Keratinocyte (primary cell): ENCODE measurements at regions not wholly inside any gene's neighbourhood (a gene's known extent, or its start where the extent isn't known, plus 50 kb on each side); places are given as distances from the start of the nearest gene placed in this dataset.

ENCODE experiments used
- DNase-seq: peaks from one replicate; pipeline ENCODE4 v3.0.0-alpha.2; 2011; ENCODE audit warnings: low read depth, missing footprints, low spot score
- FAIRE-seq: peaks from 2 replicates; lab custom pipeline; 2011; peaks lifted over from hg19 to GRCh38; lab: Jason Lieb, UNC
- H2AFZ ChIP-seq: 2 replicates; pipeline ENCODE4 v1.6.0; 2012; ENCODE audit warnings: low read length, control low read depth, inconsistent platforms; ENCODE audit not compliant: control insufficient read depth
- H3K27ac ChIP-seq: 2 replicates; pipeline ENCODE4 v1.5.1; 2011; ENCODE audit warnings: low read length; ENCODE audit not compliant: control insufficient read depth, insufficient read depth
- H3K27me3 ChIP-seq: 3 replicates; pipeline ENCODE4 v1.6.0; 2011; ENCODE audit warnings: low read length; ENCODE audit not compliant: control insufficient read depth, insufficient read depth; ENCODE audit errors: extremely low read depth
- H3K36me3 ChIP-seq, 2 experiments: 2 replicates in 1 of 2; 3 replicates in 1 of 2; pipeline ENCODE4 v1.5.1; 2011; ENCODE audit warnings: low read length in 2 of 2, mild to moderate bottlenecking in 1 of 2; ENCODE audit not compliant: control insufficient read depth in 2 of 2, insufficient read depth in 2 of 2; ENCODE audit errors: extremely low read depth in 1 of 2
- H3K4me1 ChIP-seq: 3 replicates; pipeline ENCODE4 v1.5.1; 2011; ENCODE audit warnings: low read length; ENCODE audit not compliant: control insufficient read depth, insufficient read depth; ENCODE audit errors: extremely low read depth
- H3K4me2 ChIP-seq: 3 replicates; pipeline ENCODE4 v1.6.0; 2011; ENCODE audit warnings: low read depth, low read length; ENCODE audit not compliant: control insufficient read depth, insufficient read depth; ENCODE audit errors: extremely low read depth
- H3K4me3 ChIP-seq, 3 experiments: fragments of 200-600 bp in 1 of 3; sonication (generic) in 1 of 3; 2 replicates in 2 of 3; 3 replicates in 1 of 3; pipeline ENCODE4 v1.5.1; 2011 to 2016; ENCODE audit warnings: low read length in 3 of 3, mild to moderate bottlenecking in 3 of 3, control low read depth in 2 of 3, inconsistent platforms in 1 of 3, low read depth in 1 of 3, mixed read lengths in 1 of 3, mixed run types in 1 of 3, moderate library complexity in 1 of 3; ENCODE audit not compliant: control insufficient read depth in 2 of 3, insufficient read depth in 2 of 3; ENCODE audit errors: extremely low read depth in 1 of 3
- H3K79me2 ChIP-seq: 2 replicates; pipeline ENCODE4 v1.6.0; 2012; ENCODE audit warnings: low read length; ENCODE audit not compliant: control insufficient read depth, insufficient read depth
- H3K9ac ChIP-seq: 3 replicates; pipeline ENCODE4 v1.6.0; 2011; ENCODE audit warnings: low read length; ENCODE audit not compliant: control insufficient read depth, insufficient read depth; ENCODE audit errors: extremely low read depth
- H3K9me1 ChIP-seq: 3 replicates; pipeline ENCODE4 v1.6.0; 2011; ENCODE audit warnings: low read length; ENCODE audit not compliant: control insufficient read depth, insufficient read depth; ENCODE audit errors: extremely low read depth
- H3K9me3 ChIP-seq: 2 replicates; pipeline ENCODE4 v1.5.1; 2012; ENCODE audit warnings: low read depth, low read length; ENCODE audit not compliant: control insufficient read depth
- H4K20me1 ChIP-seq: 3 replicates; pipeline ENCODE4 v1.6.0; 2011; ENCODE audit warnings: low read length; ENCODE audit not compliant: control insufficient read depth, insufficient read depth; ENCODE audit errors: extremely low read depth
- CTCF ChIP-seq, 3 experiments: IDR thresholded peaks in 1 of 3; conservative IDR thresholded peaks in 1 of 3; optimal IDR thresholded peaks in 1 of 3; 2 replicates in 2 of 3; 3 replicates in 1 of 3; pipeline versions ENCODE3 to v1.5.1; 2011; ENCODE audit warnings: low read length in 3 of 3, mild to moderate bottlenecking in 3 of 3, moderate library complexity in 2 of 3, control low read depth in 1 of 3, inconsistent platforms in 1 of 3; ENCODE audit not compliant: insufficient read depth in 2 of 3; ENCODE audit errors: extremely low read depth in 1 of 3
- EZH2 ChIP-seq: IDR thresholded peaks from one replicate; pipeline ENCODE4 v1.6.1; 2012; ENCODE audit warnings: inconsistent platforms, mild to moderate bottlenecking, low read length, moderate library complexity
- dilution Hi-C: fragments of 300-500 bp; cut with MboI; formaldehyde crosslinking; loops from one replicate; pipeline ENCODE4 v1.7.0; 2020; ENCODE audit warnings: low sequenced_read_pairs; ENCODE audit not compliant: extremely low pct_ligation_motif_present

- Histone ChIP-seq H4K20me1 (no peaks in the 10 kb centered on the region), H2AFZ (no peak overlapping the region), H3K27ac (no peak overlapping the region), H3K36me3 (no peaks in the 10 kb centered on the region), H3K4me1 (no peaks in the 10 kb centered on the region), H3K9me1 (no peaks in the 10 kb centered on the region), H3K4me2 (no peak overlapping the region), H3K9ac (no peak overlapping the region), H3K27me3 (no peaks in the 10 kb centered on the region), H3K9me3 (no peaks in the 10 kb centered on the region), H3K4me3 (no peak overlapping the region), H3K79me2 (no peaks in the 10 kb centered on the region)
- no peak for DNase-seq
- dilution Hi-C loops: no loop called here
- no peak for FAIRE-seq
- TF ChIP-seq EZH2 (no peak), CTCF (optimal IDR thresholded peaks at IDR 0.05 in 1 of 3, IDR thresholded peaks at IDR 0.05 in 1 of 3, conservative IDR thresholded peaks at IDR 0.05 in 1 of 3; ENCODE audit: extremely low read depth in 1 of 3, insufficient read depth in 2 of 3, low read length in 3 of 3) (no peak)
Observed at GRCh38 chr7:136492366-136492765, 376.1 kb upstream of the CHRM2 start.

DNA sequence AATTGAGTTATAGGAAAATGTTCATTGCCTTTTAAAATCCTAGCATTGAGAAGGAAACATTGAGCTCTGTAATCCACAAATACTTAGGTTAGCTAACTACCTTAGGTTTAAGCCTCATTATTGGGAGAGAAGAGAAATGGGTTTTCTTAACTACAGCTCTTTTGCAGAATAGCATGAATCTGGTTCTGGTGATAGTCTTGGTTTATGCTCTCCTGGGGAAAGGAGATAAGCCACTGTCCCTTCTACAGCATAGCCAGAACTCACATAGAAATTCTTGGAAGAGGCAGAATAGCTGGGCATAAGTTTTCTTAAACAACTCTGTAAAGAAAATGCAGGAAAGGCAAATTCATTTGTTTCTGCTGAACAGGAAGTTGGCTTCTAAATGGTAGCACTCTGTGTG lies 378.6 kb upstream of the CHRM2 start:
- Histone ChIP-seq H3K9me3 (no peaks in the 10 kb centered on the region), H3K4me3 (no peak overlapping the region), H3K36me3 (no peaks in the 10 kb centered on the region), H3K79me2 (no peaks in the 10 kb centered on the region), H4K20me1 (no peaks in the 10 kb centered on the region), H3K4me2 (no peak overlapping the region), H2AFZ (no peak overlapping the region), H3K27ac (no peak overlapping the region), H3K9me1 (no peaks in the 10 kb centered on the region), H3K9ac (no peak overlapping the region), H3K27me3 (no peaks in the 10 kb centered on the region), H3K4me1 (no peaks in the 10 kb centered on the region)
- TF ChIP-seq EZH2 (no peak), CTCF (optimal IDR thresholded peaks at IDR 0.05 in 1 of 3, IDR thresholded peaks at IDR 0.05 in 1 of 3, conservative IDR thresholded peaks at IDR 0.05 in 1 of 3; ENCODE audit: extremely low read depth in 1 of 3, insufficient read depth in 2 of 3, low read length in 3 of 3) (no peak)
- no peak for DNase-seq
- FAIRE-seq: no peak
- dilution Hi-C loops: no loop called here
